Muscle layer of colon (tissue), 2 donors: ENCODE measurements at regions not wholly inside any gene's neighbourhood (a gene's known extent, or its start where the extent isn't known, plus 50 kb on each side); places are given as distances from the start of the nearest gene placed in this dataset.
A peak's percentile ranks its signal among the peaks of the same experiment; 100 is the strongest.

ENCODE experiments used
- H3K27ac ChIP-seq: one replicate; pipeline ENCODE4 v1.7.0; 2013; ENCODE audit warnings: low read depth, mild to moderate bottlenecking, low read length, moderate library complexity
- H3K27me3 ChIP-seq, 2 donors: one replicate each; pipeline ENCODE4 v1.7.0; 2013; ENCODE audit warnings: low read length in 2 of 2, mild to moderate bottlenecking in 2 of 2; ENCODE audit not compliant: insufficient read depth in 2 of 2, control insufficient read depth in 1 of 2
- H3K36me3 ChIP-seq: one replicate; pipeline ENCODE4 v1.7.0; 2013; ENCODE audit warnings: mild to moderate bottlenecking, low read length; ENCODE audit not compliant: insufficient read depth
- H3K4me1 ChIP-seq: one replicate; pipeline ENCODE4 v1.7.0; 2013; ENCODE audit warnings: mild to moderate bottlenecking, low read length; ENCODE audit not compliant: insufficient read depth
- H3K4me3 ChIP-seq, 2 donors: one replicate each; pipeline ENCODE4 v1.7.0; 2013; ENCODE audit warnings: low read length in 2 of 2, low read depth in 1 of 2, mild to moderate bottlenecking in 1 of 2, moderate library complexity in 1 of 2
- H3K9ac ChIP-seq: one replicate; pipeline ENCODE4 v1.7.0; 2013; ENCODE audit warnings: low read length
- H3K9me3 ChIP-seq: one replicate; pipeline ENCODE4 v1.7.0; 2013; ENCODE audit warnings: mild to moderate bottlenecking, low read length
- donor health status: abdominal sarcoma.
- donor health status: Adenocarcinoma of cecum.

DNA sequence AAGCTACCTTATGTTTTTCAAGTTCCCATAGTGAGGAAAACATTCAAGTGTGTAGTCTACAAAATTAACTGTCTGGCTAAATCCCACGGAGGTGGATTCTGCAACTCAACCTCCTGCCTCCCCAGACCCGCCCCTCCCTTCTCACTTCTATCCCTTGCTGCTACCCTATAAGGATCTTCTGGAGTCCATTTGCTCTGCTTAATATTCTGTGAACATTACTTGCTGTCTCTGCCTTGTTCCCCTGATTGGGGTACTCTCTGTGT is 163.2 kb downstream of the KCNE4 start:
- Histone ChIP-seq H3K9ac (no peak overlapping the region), H3K27me3 (no peaks in the 10 kb centered on the region), H3K9me3 (no peaks in the 10 kb centered on the region), H3K4me1 (peaks cover 13% of the 10 kb centered on the region), H3K27ac (no peak overlapping the region), H3K4me3 (peak overlapping the region in 1 of 2 donors; percentile 5), H3K36me3 (no peaks in the 10 kb centered on the region)

DNA sequence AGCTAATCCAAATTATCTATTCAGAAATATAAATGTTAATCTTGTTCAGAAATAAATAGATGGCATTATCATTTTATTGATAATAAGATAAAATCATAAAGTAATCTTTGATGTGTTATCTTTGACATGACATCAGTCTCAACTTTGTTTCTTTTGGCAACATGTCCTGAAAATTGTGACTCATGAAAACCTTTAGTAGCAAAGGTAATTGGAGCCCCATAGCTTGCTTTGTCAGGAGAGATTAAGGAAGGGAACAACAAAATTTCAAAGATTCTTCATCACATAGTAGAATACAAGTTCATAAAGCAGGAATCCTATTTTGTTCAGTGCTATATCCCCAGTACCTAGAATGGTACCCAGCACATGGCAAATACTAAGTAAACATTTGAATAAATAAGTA is 165.4 kb downstream of the KCNE4 start:
- no peak overlapping the region for H3K27ac ChIP-seq
- H3K4me1 ChIP-seq = peaks cover 13% of the 10 kb centered on the region

DNA sequence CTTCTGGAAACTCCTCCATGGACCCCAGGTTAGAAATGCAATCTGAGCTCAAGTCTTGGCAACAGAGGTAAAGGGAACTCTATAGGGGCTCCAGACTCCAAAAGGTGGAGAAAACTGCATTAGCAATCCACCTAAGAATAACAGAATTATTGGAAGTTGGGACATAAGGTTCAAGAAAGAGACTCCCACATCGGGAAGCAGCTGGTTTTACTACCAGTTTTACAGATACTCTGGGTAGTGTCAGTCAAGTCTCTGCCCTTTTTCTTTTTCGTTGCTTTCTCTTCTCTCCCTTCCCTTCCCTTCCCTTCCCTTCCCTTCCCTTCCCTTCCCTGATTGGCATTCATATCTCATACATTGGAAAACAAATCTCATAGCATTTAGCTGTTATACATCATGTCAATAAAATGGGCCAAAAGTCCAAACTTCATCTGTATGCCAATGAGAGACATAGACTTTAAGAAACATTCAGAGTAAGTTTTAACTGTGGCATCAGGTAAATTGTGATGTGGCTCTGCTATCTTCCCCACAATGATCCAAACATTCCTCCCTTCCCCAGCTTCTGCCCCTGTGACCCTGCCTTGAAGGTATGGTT is 166.7 kb downstream of the KCNE4 start:
- H3K27ac ChIP-seq = no peak overlapping the region
- no peaks in the 10 kb centered on the region for H3K27me3 ChIP-seq
- H3K36me3 ChIP-seq = no peaks in the 10 kb centered on the region
- no peak overlapping the region for H3K4me3 ChIP-seq
- H3K9me3 ChIP-seq = no peaks in the 10 kb centered on the region
- no peak overlapping the region for H3K9ac ChIP-seq
- H3K4me1 ChIP-seq = peaks cover 13% of the 10 kb centered on the region

More for the DNA sequence above, 165.4 kb downstream of the KCNE4 start:
- H3K27me3 ChIP-seq = no peaks in the 10 kb centered on the region
- H3K9me3 ChIP-seq = no peaks in the 10 kb centered on the region
- H3K36me3 ChIP-seq = no peaks in the 10 kb centered on the region
- no peak overlapping the region for H3K9ac ChIP-seq
- H3K4me3 ChIP-seq = no peak overlapping the region

DNA sequence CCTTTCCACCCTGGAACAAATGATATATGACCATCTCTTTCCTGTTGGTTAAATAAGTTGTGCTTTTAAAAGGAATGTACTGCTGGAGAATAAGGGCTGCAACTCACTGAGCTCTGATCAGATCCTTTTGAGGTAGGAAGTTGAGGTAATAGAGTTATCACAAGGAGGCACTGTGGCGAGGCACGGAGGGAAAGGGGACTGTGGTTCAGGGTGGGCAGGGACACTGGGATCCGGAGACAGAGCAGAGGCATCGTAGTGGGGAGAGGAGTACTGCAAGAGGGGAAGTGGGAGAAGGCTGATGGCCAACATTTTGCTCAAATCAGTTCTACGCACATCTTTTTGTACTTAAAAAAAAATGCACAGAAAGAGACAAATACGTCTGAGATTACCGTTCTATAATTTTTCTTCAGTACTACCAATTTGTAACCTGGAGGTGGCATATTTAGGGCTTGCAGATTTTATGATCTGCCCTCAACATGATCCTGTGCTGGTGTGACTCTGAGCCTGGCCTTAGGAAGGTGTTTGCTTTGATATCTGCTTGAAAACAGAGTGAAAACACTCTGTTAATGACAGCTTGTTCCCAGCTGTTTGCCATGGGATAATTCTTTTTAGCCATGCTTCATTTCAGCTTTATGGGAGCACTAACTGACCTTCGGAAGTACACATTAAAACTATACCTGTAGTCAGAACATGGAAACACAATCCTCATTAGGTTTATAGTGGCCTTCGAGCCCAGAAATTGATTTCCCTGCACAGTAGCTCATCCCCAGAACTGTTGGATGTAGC is 168.1 kb downstream of the KCNE4 start:
- H3K27ac ChIP-seq = no peak overlapping the region
- H3K9me3 ChIP-seq = no peaks in the 10 kb centered on the region
- no peak overlapping the region for H3K4me3 ChIP-seq
- H3K36me3 ChIP-seq = no peaks in the 10 kb centered on the region
- H3K4me1 ChIP-seq = peaks cover 6% of the 10 kb centered on the region
- no peaks in the 10 kb centered on the region for H3K27me3 ChIP-seq
- H3K9ac ChIP-seq = no peak overlapping the region

DNA sequence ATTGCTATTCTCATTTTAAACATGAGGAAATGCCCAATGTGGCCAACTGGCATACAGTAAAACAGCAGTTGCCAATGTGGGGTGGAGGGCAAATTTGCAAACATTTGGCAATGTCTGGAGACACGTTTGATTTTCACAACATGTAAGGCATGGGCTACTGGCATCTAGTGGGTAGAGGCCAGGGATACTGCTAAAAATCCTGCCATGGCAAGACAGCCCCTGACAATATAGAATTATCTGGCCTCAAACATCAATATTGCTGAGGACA is 168.6 kb downstream of the KCNE4 start:
- Histone ChIP-seq H3K4me1 (peaks cover under 1% of the 10 kb centered on the region), H3K27me3 (no peaks in the 10 kb centered on the region), H3K9me3 (no peaks in the 10 kb centered on the region), H3K36me3 (no peaks in the 10 kb centered on the region), H3K27ac (no peak overlapping the region), H3K9ac (no peak overlapping the region), H3K4me3 (no peak overlapping the region)

DNA sequence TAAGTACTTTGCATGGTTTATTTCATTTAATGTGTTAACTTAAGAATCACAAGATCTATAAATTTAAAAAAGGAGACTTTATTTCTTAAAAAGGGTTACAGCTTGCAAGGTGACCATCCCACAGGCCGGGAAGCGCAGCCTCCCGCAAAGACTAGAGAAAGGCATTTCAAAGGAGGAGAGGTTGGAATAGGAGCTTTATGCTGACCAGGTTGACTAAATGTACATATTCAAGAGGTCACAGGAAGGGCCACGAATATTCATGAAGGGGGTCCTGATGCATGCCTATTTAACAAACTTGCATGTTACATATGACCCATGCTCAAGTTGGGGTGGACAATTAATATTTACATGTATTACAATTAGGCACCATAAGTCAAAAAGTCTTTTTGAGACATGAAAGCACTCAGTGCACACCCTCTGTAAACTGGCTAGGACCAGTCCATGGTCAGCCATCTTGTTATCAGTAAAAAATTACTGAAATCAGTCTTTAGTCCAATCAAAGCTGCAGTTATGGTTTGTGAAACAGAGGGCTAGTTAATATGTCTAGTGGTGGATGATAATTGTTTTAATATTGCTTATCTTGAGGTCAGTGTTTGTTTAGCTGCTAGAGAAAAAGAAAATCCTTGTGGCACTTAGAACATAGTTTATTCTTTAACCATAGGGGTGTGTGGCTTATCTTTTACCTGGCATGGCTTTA is 169.3 kb downstream of the KCNE4 start:
- no peak overlapping the region for H3K4me3 ChIP-seq
- no peak overlapping the region for H3K27ac ChIP-seq
- H3K9me3 ChIP-seq = no peaks in the 10 kb centered on the region
- no peak overlapping the region for H3K9ac ChIP-seq
- no peaks in the 10 kb centered on the region for H3K27me3 ChIP-seq
- no peaks in the 10 kb centered on the region for H3K36me3 ChIP-seq
- no peaks in the 10 kb centered on the region for H3K4me1 ChIP-seq

DNA sequence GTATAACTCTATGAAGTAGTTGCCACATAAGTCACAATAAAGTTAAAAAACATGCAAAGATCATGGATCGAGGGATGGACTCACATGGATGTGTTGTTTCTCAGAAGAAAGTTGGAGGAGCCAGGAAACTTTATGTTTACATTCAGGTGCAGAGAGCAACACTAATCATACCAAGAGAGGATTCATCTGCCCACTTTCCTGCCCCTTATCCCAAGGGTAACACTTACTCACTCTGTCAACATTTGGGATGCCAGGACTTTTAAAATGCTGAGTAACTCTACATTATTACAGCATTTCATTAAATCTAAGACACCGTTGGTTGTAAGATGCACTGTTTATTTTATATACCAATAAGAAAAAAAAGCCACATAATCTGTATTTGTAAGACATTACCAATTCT is 170.4 kb downstream of the KCNE4 start:
- Histone ChIP-seq H3K4me1 (no peaks in the 10 kb centered on the region), H3K9ac (no peak overlapping the region), H3K27me3 (no peaks in the 10 kb centered on the region), H3K27ac (no peak overlapping the region), H3K9me3 (no peaks in the 10 kb centered on the region), H3K4me3 (no peak overlapping the region), H3K36me3 (no peaks in the 10 kb centered on the region)

DNA sequence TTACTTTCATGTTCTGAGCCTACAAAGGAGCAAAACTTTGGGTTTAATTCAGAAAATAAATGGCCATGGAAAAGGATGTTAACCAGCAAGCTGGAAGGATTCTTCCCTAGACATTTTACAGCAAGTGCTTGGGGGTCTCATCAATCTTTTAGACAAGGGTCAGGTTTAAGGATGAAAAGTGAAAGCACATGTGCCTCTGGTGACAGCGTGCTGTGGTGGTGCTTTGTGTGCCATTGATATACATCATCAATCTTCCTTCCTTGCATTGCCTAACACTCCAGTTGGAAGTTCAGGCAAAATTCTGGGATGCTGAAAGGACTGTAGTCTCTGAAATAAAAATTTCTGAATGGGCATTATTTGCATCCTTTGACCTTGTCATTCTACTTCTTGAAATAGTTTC is 171.2 kb downstream of the KCNE4 start:
- H3K9me3 ChIP-seq = no peaks in the 10 kb centered on the region

DNA sequence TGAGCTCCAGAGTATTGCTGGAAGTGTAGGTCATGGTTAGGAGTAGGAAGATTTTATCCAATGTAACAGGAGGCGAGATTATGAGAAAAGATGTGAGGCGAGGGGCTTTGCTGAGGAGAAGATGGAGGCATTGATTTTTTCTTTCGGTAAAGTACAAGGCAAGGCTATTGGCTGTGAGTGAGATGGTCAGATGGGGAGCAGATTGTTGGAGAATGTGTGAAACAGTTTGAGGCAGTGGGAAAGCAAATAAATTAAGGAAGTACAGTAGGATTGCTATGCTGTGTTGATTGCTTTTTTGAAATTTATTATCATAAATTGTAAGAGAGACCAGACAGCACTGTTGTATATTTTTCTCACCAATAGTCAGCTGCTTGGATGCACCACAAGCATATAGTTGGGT is 173.3 kb downstream of the KCNE4 start:
- Histone ChIP-seq H3K4me1 (no peaks in the 10 kb centered on the region), H3K4me3 (no peak overlapping the region), H3K9me3 (no peaks in the 10 kb centered on the region), H3K27ac (no peak overlapping the region), H3K36me3 (no peaks in the 10 kb centered on the region), H3K27me3 (no peaks in the 10 kb centered on the region), H3K9ac (no peak overlapping the region)

More for the DNA sequence above, 171.2 kb downstream of the KCNE4 start:
- Histone ChIP-seq H3K9ac (no peak overlapping the region), H3K4me3 (no peak overlapping the region), H3K27ac (no peak overlapping the region), H3K4me1 (no peaks in the 10 kb centered on the region), H3K36me3 (no peaks in the 10 kb centered on the region), H3K27me3 (no peaks in the 10 kb centered on the region)

DNA sequence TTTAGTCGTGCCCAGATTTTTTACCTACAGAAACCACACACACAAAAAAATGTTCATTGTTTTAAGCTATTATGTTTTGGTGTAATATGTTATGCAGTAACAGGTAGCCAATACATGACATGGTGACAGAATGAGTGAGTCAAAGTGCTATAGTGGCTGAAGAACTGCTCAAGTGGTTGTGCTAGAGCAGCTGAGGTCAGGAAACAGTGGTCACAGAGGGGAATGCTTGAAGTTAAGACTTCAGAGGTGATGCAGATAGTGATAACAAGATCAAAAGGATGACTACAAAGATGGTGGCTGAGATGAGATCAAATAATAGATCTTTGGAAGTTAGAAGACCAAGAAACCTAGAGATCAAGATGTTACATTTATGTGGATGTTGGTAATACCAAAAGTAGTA is 174.3 kb downstream of the KCNE4 start:
- no peaks in the 10 kb centered on the region for H3K27me3 ChIP-seq
- no peak overlapping the region for H3K27ac ChIP-seq
- no peaks in the 10 kb centered on the region for H3K9me3 ChIP-seq
- H3K4me3 ChIP-seq = no peak overlapping the region
- H3K4me1 ChIP-seq = no peaks in the 10 kb centered on the region
- no peak overlapping the region for H3K9ac ChIP-seq
- no peaks in the 10 kb centered on the region for H3K36me3 ChIP-seq

DNA sequence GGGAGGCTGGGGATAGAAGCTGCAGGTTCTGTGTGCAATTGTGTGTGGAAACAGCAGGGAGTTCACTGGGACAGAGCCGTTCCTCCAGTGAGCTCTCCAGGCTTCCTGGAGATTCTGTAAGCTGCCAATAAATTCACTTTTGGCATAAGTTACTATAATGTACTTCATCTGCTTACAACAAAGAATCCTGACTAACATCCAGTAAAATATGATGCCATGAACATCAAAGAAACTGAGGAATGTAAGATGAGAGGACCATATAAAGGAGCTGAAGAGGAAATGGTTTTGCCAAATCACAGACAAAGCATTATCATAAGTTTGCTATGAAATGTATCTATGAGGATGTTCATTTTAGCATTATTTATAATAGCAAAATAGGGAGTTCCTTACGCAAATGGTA is 175.3 kb downstream of the KCNE4 start:
- Histone ChIP-seq H3K4me3 (no peak overlapping the region), H3K27me3 (no peaks in the 10 kb centered on the region), H3K9ac (no peak overlapping the region), H3K27ac (no peak overlapping the region), H3K9me3 (no peaks in the 10 kb centered on the region), H3K36me3 (no peaks in the 10 kb centered on the region), H3K4me1 (peaks cover 6% of the 10 kb centered on the region)

DNA sequence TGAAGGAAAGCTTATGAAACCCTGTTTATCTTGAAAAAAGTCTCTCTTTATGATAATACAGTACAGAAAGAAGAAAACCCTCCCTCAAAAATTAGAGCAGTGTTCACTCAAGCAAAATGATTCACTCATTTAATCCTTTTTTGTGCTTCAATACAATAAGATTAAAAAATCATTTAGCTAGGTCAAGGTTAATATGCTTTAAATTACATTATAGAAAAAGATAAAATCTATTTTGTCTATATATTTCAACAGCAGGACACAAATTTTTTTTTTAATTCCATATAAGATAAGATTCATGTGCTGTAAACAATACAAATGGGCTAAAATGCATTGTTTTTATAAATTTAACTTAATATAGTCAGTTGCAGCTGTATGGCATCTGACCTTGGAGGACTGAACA is 176.9 kb downstream of the KCNE4 start:
- Histone ChIP-seq H3K4me3 (no peak overlapping the region), H3K27ac (no peak overlapping the region), H3K36me3 (no peaks in the 10 kb centered on the region), H3K27me3 (no peaks in the 10 kb centered on the region), H3K4me1 (peaks cover 12% of the 10 kb centered on the region), H3K9me3 (no peaks in the 10 kb centered on the region), H3K9ac (no peak overlapping the region)
